ENCODE measurements at regions not wholly inside any gene's neighbourhood (a gene's known extent, or its start where the extent isn't known, plus 50 kb on each side); places are given as distances from the start of the nearest gene placed in this dataset.

DNA sequence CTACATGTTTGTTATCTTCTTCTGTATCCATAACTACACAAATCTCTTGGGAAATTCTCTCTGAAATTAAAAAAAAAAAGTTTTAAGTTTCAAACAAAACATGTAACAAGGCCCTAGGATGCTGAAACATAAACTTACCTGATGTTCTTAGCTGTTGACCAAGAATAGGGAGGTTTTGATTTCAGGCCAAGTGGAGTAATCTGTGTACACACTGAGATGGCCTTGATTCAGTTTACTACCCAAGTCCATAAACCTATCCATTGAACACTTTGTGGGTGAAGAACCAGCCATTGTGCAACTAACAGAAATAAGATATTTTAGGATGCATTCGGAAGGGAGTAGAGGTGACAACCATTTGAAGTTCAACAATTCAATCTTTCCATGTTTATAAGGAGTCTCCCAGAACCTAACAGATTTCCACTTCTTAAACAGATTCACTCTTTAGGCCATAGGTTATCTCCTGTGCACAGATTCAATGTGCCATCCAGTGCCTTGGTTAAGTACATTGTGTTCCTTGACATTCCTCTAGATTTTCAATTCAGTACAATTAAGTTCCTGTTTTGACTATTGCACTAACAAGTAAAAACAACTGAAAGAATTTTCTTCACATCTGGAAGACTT is 143.1 kb downstream of the CRPPA start:
- TF ChIP-seq FOXM1 (IDR thresholded peaks at IDR 0.05; ENCODE audit: borderline replicate concordance, low read depth) (no peak), EP300 (IDR thresholded peaks at IDR 0.05; ENCODE audit: borderline replicate concordance) (no peak), RAD21 (IDR thresholded peaks at IDR 0.05; ENCODE audit: low read depth) (no peak), CREB1 (IDR thresholded peaks at IDR 0.05; ENCODE audit: low read depth) (no peak), TCF12 (IDR thresholded peaks at IDR 0.05; ENCODE audit: low read depth) (no peak), YY1 (IDR thresholded peaks at IDR 0.05; ENCODE audit: low read depth) (no peak), NFIC (IDR thresholded peaks at IDR 0.05) (no peak), TEAD4 (IDR thresholded peaks at IDR 0.05) (no peak), ZBTB7A (IDR thresholded peaks at IDR 0.05; ENCODE audit: low read depth) (no peak), CEBPB (IDR thresholded peaks at IDR 0.05) (no peak), EGR1 (IDR thresholded peaks at IDR 0.05) (no peak), TAF1 (IDR thresholded peaks at IDR 0.05; ENCODE audit: low read depth) (no peak)
- TF ChIP-seq, protein P1, sequence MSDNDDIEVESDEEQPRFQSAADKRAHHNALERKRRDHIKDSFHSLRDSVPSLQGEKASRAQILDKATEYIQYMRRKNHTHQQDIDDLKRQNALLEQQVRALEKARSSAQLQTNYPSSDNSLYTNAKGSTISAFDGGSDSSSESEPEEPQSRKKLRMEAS (IDR thresholded peaks at IDR 0.05): no peak
- TF ChIP-seq, protein P2, sequence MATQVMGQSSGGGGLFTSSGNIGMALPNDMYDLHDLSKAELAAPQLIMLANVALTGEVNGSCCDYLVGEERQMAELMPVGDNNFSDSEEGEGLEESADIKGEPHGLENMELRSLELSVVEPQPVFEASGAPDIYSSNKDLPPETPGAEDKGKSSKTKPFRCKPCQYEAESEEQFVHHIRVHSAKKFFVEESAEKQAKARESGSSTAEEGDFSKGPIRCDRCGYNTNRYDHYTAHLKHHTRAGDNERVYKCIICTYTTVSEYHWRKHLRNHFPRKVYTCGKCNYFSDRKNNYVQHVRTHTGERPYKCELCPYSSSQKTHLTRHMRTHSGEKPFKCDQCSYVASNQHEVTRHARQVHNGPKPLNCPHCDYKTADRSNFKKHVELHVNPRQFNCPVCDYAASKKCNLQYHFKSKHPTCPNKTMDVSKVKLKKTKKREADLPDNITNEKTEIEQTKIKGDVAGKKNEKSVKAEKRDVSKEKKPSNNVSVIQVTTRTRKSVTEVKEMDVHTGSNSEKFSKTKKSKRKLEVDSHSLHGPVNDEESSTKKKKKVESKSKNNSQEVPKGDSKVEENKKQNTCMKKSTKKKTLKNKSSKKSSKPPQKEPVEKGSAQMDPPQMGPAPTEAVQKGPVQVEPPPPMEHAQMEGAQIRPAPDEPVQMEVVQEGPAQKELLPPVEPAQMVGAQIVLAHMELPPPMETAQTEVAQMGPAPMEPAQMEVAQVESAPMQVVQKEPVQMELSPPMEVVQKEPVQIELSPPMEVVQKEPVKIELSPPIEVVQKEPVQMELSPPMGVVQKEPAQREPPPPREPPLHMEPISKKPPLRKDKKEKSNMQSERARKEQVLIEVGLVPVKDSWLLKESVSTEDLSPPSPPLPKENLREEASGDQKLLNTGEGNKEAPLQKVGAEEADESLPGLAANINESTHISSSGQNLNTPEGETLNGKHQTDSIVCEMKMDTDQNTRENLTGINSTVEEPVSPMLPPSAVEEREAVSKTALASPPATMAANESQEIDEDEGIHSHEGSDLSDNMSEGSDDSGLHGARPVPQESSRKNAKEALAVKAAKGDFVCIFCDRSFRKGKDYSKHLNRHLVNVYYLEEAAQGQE (IDR thresholded peaks at IDR 0.05; ENCODE audit: low read depth): no peak

DNA sequence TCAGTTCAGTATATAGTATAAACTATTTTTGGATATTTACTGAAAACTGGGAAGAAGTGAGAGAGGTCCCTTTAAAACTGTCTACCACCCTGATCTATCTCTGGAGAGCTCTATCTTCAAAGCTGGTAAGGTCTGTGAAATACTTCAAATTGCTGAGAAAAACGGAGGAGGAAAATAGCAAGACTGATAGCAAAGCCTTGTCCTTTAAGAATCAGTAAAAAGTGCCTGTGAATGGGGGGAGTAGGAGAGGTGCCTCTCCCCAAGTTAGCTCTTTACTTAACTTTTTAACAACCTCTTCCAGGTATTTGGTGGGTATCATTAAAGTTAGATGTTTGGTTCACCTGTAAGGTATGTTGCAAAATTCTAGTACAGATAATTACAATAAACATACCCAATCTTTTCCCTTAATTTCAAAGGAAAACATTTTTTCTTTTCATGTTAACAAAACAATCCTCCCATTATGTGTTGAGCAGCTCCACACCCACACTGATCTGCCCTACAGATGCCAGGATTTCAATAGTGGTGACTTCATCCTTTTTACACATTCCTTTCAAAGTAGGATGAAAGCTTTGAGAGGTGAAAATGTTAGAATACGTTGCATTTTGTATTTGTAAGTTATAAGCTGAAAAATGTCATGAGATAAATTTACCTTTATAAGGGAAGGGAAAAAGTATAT is 149.2 kb downstream of the CRPPA start:
- TF ChIP-seq ZBTB7A (IDR thresholded peaks at IDR 0.05; ENCODE audit: low read depth): no peak

- no peak for TF ChIP-seq USF1 (IDR thresholded peaks at IDR 0.05)
- TF ChIP-seq CEBPB (IDR thresholded peaks at IDR 0.05): no peak
- TF ChIP-seq, protein P2 (IDR thresholded peaks at IDR 0.05; ENCODE audit: low read depth): no peak
- no peak for TF ChIP-seq CREB1 (IDR thresholded peaks at IDR 0.05; ENCODE audit: low read depth)
- TF ChIP-seq FOXM1 (IDR thresholded peaks at IDR 0.05; ENCODE audit: borderline replicate concordance, low read depth): no peak
- no peak for TF ChIP-seq EGR1 (IDR thresholded peaks at IDR 0.05)
- TF ChIP-seq TAF1 (IDR thresholded peaks at IDR 0.05; ENCODE audit: low read depth): no peak
- TF ChIP-seq, protein P1 (IDR thresholded peaks at IDR 0.05): no peak
- no peak for TF ChIP-seq TEAD4 (IDR thresholded peaks at IDR 0.05)
- TF ChIP-seq TCF12 (IDR thresholded peaks at IDR 0.05; ENCODE audit: low read depth): no peak
- no peak for TF ChIP-seq NFIC (IDR thresholded peaks at IDR 0.05)
- TF ChIP-seq ZBTB7A (IDR thresholded peaks at IDR 0.05; ENCODE audit: low read depth): no peak
- no peak for TF ChIP-seq RAD21 (IDR thresholded peaks at IDR 0.05; ENCODE audit: low read depth)
- TF ChIP-seq EP300 (IDR thresholded peaks at IDR 0.05; ENCODE audit: borderline replicate concordance): no peak
- no peak for TF ChIP-seq YY1 (IDR thresholded peaks at IDR 0.05; ENCODE audit: low read depth)
Observed at GRCh38 chr7:16271355-16271915, 149.9 kb downstream of the CRPPA start.

DNA sequence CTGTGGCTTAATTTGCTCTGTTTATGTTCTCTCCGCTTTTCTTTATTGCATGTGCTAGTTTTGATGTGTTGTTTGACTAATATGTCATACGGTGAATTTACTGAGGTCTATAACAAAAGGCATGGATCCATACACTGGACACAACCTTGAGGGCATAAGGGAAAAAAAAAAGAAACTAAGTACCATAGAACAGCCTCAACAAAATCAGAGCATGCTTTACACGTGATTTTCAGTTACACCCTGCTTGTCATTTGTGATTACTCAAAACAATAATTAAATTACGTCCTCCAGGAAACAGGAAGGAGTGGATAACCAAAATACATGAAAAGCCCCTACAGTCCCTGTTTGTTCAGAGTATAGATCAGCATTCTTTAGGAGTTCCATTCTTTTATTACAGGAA is 150.5 kb downstream of the CRPPA start:
- TF ChIP-seq TCF12 (IDR thresholded peaks at IDR 0.05; ENCODE audit: low read depth): no peak
- TF ChIP-seq YY1 (IDR thresholded peaks at IDR 0.05; ENCODE audit: low read depth): no peak
- no peak for TF ChIP-seq TAF1 (IDR thresholded peaks at IDR 0.05; ENCODE audit: low read depth)
- no peak for TF ChIP-seq EP300 (IDR thresholded peaks at IDR 0.05; ENCODE audit: borderline replicate concordance)
- TF ChIP-seq TEAD4 (IDR thresholded peaks at IDR 0.05): no peak
- no peak for TF ChIP-seq FOXM1 (IDR thresholded peaks at IDR 0.05; ENCODE audit: borderline replicate concordance, low read depth)
- no peak for TF ChIP-seq EGR1 (IDR thresholded peaks at IDR 0.05)
- TF ChIP-seq CREB1 (IDR thresholded peaks at IDR 0.05; ENCODE audit: low read depth): no peak
- TF ChIP-seq, protein P2 (IDR thresholded peaks at IDR 0.05; ENCODE audit: low read depth): no peak
- TF ChIP-seq RAD21 (IDR thresholded peaks at IDR 0.05; ENCODE audit: low read depth): no peak
- TF ChIP-seq, protein P1 (IDR thresholded peaks at IDR 0.05): no peak
- TF ChIP-seq USF1 (IDR thresholded peaks at IDR 0.05): no peak
- TF ChIP-seq NFIC (IDR thresholded peaks at IDR 0.05): no peak
